ENCODE measurements at regions not wholly inside any gene's neighbourhood (a gene's known extent, or its start where the extent isn't known, plus 50 kb on each side); places are given as distances from the start of the nearest gene placed in this dataset.

DNA sequence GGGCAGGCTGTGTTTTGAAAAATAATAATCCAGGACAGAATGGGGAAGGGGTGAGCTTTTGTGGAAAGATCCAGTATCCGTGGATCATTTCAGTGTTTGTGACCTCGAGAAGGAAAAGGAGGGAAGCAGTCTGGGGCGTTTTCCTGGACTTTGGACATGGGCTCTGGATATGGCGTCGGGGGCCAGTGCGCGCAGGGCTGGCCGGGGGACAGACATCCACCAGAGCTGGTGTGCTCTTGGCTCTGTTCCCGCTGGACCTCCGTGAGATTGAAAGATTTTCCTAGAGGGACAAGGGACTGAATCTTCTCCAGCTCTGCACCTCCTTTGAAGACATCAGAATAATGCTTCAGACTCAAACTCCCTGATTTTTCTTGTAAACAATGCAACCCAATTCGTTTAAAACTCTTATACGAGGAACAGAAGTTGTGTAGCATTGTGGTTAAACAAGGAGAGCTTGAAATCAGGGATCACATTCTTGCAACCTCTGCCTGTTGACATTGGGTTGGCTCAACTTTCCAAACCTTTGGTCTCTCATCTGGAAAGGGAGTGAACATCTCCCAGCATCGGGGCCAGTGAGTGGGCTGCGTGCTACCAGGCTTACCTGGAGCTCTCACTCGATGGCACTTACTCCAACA, 75.9 kb downstream of the C16orf95 start:
- peaks cover 0 to 7% of the 10 kb centered on the region in 2 experiments for H3K4me1 ChIP-seq (ENCODE audit: control insufficient read depth in 1 of 2, extremely low read depth in 1 of 2, insufficient read depth in 2 of 2, low read length in 2 of 2)
- Mint-ChIP-seq H3K27ac (no peak overlapping the region), H3K36me3 (no peaks in the 10 kb centered on the region), H3K4me1 (peaks cover 4 to 6% (median 5%) of the 10 kb centered on the region in 3 donors), H3K27me3 (peaks cover 8 to 18% of the 10 kb centered on the region in 2 donors), H3K4me3 (no peak overlapping the region), H3K9me3 (no peaks in the 10 kb centered on the region)
- no peaks in the 10 kb centered on the region for H3K36me3 ChIP-seq (ENCODE audit: control insufficient read depth in 2 of 2, extremely low read depth in 1 of 2, insufficient read depth in 1 of 2, low read length in 1 of 2)
- WGBS (ENCODE audit: insufficient coverage) = 89% methylated on average over 9 of the region's 15 CpGs
- DNase-seq (no peak), ATAC-seq (replicated peaks in 1 of 4) (no peak)
- H3K4me3 ChIP-seq (ENCODE audit: control insufficient read depth in 1 of 2, extremely low read depth in 1 of 2, low read length in 1 of 2) = no peak overlapping the region
- no peak overlapping the region for H3K27ac ChIP-seq (ENCODE audit: low read length)
- ChIA-PET CTCF (no interaction called here), POLR2A (no interaction called here)
- H3K9me3 ChIP-seq = no peaks in the 10 kb centered on the region
- peaks cover 0 to 19% of the 10 kb centered on the region in 2 experiments for H3K27me3 ChIP-seq (replicated peaks in 1 of 2; ENCODE audit: control insufficient read depth in 2 of 2, extremely low read depth in 1 of 2, insufficient read depth in 2 of 2, low read length in 1 of 2)

- H3K27me3 ChIP-seq (replicated peaks in 1 of 2; ENCODE audit: control insufficient read depth in 2 of 2, extremely low read depth in 1 of 2, insufficient read depth in 2 of 2, low read length in 1 of 2) = peaks cover 0 to 5% of the 10 kb centered on the region in 2 experiments
- H3K27ac Mint-ChIP-seq = no peak overlapping the region
Measured at GRCh38 chr16:87243478-87243877, 73.7 kb downstream of the C16orf95 start.

DNA sequence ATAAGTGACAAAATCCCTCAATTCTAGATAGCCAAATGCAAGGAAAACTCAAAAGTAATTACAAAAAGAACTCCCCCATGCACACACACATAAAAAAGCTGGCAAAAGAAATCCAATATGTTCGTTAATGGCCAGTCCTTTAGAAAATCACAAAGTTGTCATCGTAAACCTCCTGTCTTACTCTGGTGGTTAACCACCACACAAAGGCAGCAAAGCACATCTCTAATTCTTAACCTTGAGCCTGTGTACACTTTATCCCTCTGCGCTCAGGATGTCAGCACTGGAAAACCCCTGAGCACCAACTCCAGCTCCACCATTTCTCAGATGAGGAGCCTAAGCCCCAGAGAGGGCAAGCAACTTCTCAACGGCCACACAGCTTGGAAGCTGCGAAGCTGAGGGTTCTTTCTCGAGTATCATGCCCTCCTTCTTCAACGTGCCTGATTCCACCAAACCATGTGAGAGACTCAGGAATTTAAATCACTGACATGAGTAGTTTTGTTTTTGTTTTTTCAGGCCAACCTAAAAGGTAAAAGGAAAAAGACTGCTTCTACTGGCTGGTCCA, 72.5 kb downstream of the C16orf95 start:
- ChIA-PET POLR2A (no interaction called here), CTCF (no interaction called here)
- DNase-seq = no peak
- Histone ChIP-seq H3K27ac (ENCODE audit: low read length) (no peak overlapping the region), H3K4me3 (ENCODE audit: control insufficient read depth in 1 of 2, extremely low read depth in 1 of 2, low read length in 1 of 2) (no peak overlapping the region), H3K27me3 (replicated peaks in 1 of 2; ENCODE audit: control insufficient read depth in 2 of 2, extremely low read depth in 1 of 2, insufficient read depth in 2 of 2, low read length in 1 of 2) (peaks cover 0 to 5% of the 10 kb centered on the region in 2 experiments), H3K4me1 (ENCODE audit: control insufficient read depth in 1 of 2, extremely low read depth in 1 of 2, insufficient read depth in 2 of 2, low read length in 2 of 2) (no peaks in the 10 kb centered on the region), H3K36me3 (ENCODE audit: control insufficient read depth in 2 of 2, extremely low read depth in 1 of 2, insufficient read depth in 1 of 2, low read length in 1 of 2) (no peaks in the 10 kb centered on the region), H3K9me3 (no peaks in the 10 kb centered on the region)
- H3K27ac Mint-ChIP-seq = no peak overlapping the region
- H3K4me3 Mint-ChIP-seq = no peak overlapping the region
- no peaks in the 10 kb centered on the region for H3K9me3 Mint-ChIP-seq
- WGBS (ENCODE audit: insufficient coverage) = 77% methylated on average over 3 of the region's 7 CpGs
- H3K36me3 Mint-ChIP-seq = no peaks in the 10 kb centered on the region
- H3K27me3 Mint-ChIP-seq = peaks cover 0 to 7% of the 10 kb centered on the region in 2 donors
- H3K4me1 Mint-ChIP-seq = no peaks in the 10 kb centered on the region
- no peak for ATAC-seq (replicated peaks in 1 of 4)

More at GRCh38 chr16:87243478-87243877, 73.7 kb downstream of the C16orf95 start:
- no peaks in the 10 kb centered on the region for H3K9me3 ChIP-seq
- no peaks in the 10 kb centered on the region for H3K4me1 ChIP-seq (ENCODE audit: control insufficient read depth in 1 of 2, extremely low read depth in 1 of 2, insufficient read depth in 2 of 2, low read length in 2 of 2)
- H3K9me3 Mint-ChIP-seq = no peaks in the 10 kb centered on the region
- CTCF ChIA-PET = no interaction called here
- H3K36me3 Mint-ChIP-seq = no peaks in the 10 kb centered on the region
- WGBS (ENCODE audit: insufficient coverage) = 63% methylated on average over 7 of the region's 7 CpGs
- H3K4me3 ChIP-seq (ENCODE audit: control insufficient read depth in 1 of 2, extremely low read depth in 1 of 2, low read length in 1 of 2) = no peak overlapping the region
- no peak for ATAC-seq (replicated peaks in 1 of 4)
- POLR2A ChIA-PET = no interaction called here
- no peak overlapping the region for H3K4me3 Mint-ChIP-seq
- H3K27me3 Mint-ChIP-seq = peaks cover 0 to 7% of the 10 kb centered on the region in 2 donors
- DNase-seq = no peak
- no peaks in the 10 kb centered on the region for H3K4me1 Mint-ChIP-seq
- no peaks in the 10 kb centered on the region for H3K36me3 ChIP-seq (ENCODE audit: control insufficient read depth in 2 of 2, extremely low read depth in 1 of 2, insufficient read depth in 1 of 2, low read length in 1 of 2)
- H3K27ac ChIP-seq (ENCODE audit: low read length) = no peak overlapping the region

GRCh38 chr16:87245511-87245910, 71.7 kb downstream of the C16orf95 start:
- H3K27ac Mint-ChIP-seq = no peak overlapping the region
- H3K36me3 Mint-ChIP-seq = no peaks in the 10 kb centered on the region
- H3K27me3 ChIP-seq (replicated peaks in 1 of 2; ENCODE audit: control insufficient read depth in 2 of 2, extremely low read depth in 1 of 2, insufficient read depth in 2 of 2, low read length in 1 of 2) = peaks cover 0 to 5% of the 10 kb centered on the region in 2 experiments
- no peak for DNase-seq
- no peaks in the 10 kb centered on the region for H3K36me3 ChIP-seq (ENCODE audit: control insufficient read depth in 2 of 2, extremely low read depth in 1 of 2, insufficient read depth in 1 of 2, low read length in 1 of 2)
- H3K9me3 Mint-ChIP-seq = no peaks in the 10 kb centered on the region
- CTCF ChIA-PET = interaction anchor here in 1 of 2 donors (1.0 kb wide), 1 partner anchor 10 kb away, joined by 3 read pairs; no protein-coding TSS in a partner anchor
- ATAC-seq (replicated peaks in 1 of 4) = no peak
- no peaks in the 10 kb centered on the region for H3K4me1 Mint-ChIP-seq
- WGBS (ENCODE audit: insufficient coverage) = 96% methylated on average over 11 of the region's 13 CpGs
- no peak overlapping the region for H3K27ac ChIP-seq (ENCODE audit: low read length)
- no peak overlapping the region for H3K4me3 ChIP-seq (ENCODE audit: control insufficient read depth in 1 of 2, extremely low read depth in 1 of 2, low read length in 1 of 2)
- no peak overlapping the region for H3K4me3 Mint-ChIP-seq
- no peaks in the 10 kb centered on the region for H3K4me1 ChIP-seq (ENCODE audit: control insufficient read depth in 1 of 2, extremely low read depth in 1 of 2, insufficient read depth in 2 of 2, low read length in 2 of 2)
- H3K9me3 ChIP-seq = no peaks in the 10 kb centered on the region
- POLR2A ChIA-PET = no interaction called here
- H3K27me3 Mint-ChIP-seq = peaks cover 0 to 6% of the 10 kb centered on the region in 2 donors

GRCh38 chr16:87246269-87247065, 70.7 kb downstream of the C16orf95 start:
- Mint-ChIP-seq H3K36me3 (no peaks in the 10 kb centered on the region), H3K4me1 (no peaks in the 10 kb centered on the region), H3K27ac (no peak overlapping the region), H3K27me3 (no peaks in the 10 kb centered on the region), H3K9me3 (no peaks in the 10 kb centered on the region), H3K4me3 (no peak overlapping the region)
- WGBS (ENCODE audit: insufficient coverage) = 89% methylated on average over 12 of the region's 14 CpGs
- Histone ChIP-seq H3K27me3 (replicated peaks in 1 of 2; ENCODE audit: control insufficient read depth in 2 of 2, extremely low read depth in 1 of 2, insufficient read depth in 2 of 2, low read length in 1 of 2) (peaks cover 0 to 5% of the 10 kb centered on the region in 2 experiments), H3K4me3 (ENCODE audit: control insufficient read depth in 1 of 2, extremely low read depth in 1 of 2, low read length in 1 of 2) (no peak overlapping the region), H3K9me3 (no peaks in the 10 kb centered on the region), H3K27ac (ENCODE audit: low read length) (no peak overlapping the region), H3K36me3 (ENCODE audit: control insufficient read depth in 2 of 2, extremely low read depth in 1 of 2, insufficient read depth in 1 of 2, low read length in 1 of 2) (no peaks in the 10 kb centered on the region), H3K4me1 (ENCODE audit: control insufficient read depth in 1 of 2, extremely low read depth in 1 of 2, insufficient read depth in 2 of 2, low read length in 2 of 2) (no peaks in the 10 kb centered on the region)
- POLR2A ChIA-PET = no interaction called here
- DNase-seq = no peak
- no peak for ATAC-seq (replicated peaks in 1 of 4)
- CTCF ChIA-PET = no interaction called here

DNA sequence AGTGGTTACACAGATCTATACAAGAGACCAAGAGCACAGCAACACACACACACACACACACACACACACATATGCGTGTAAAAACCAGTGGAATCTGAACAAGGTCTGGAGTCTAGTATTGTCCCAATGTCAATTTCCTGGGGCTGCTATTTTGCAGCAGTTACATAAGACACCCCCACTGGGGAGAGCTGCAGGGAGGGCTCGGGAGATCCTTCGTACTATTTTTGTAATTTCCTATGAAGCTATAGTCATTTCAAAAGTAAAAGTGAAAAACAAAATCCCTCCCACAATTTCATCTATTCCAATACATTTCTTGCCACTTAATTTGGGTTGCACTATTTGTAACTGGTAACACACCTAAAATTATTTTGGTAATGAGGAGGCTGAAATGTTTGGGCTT, 68.5 kb downstream of the C16orf95 start:
- DNase-seq (no peak), ATAC-seq (replicated peaks in 1 of 4) (no peak)
- no peak overlapping the region for H3K4me3 ChIP-seq (ENCODE audit: control insufficient read depth in 1 of 2, extremely low read depth in 1 of 2, low read length in 1 of 2)
- Mint-ChIP-seq H3K27me3 (no peaks in the 10 kb centered on the region), H3K9me3 (no peaks in the 10 kb centered on the region), H3K36me3 (no peaks in the 10 kb centered on the region), H3K27ac (no peak overlapping the region), H3K4me3 (no peak overlapping the region), H3K4me1 (no peaks in the 10 kb centered on the region)
- no peak overlapping the region for H3K27ac ChIP-seq (ENCODE audit: low read length)
- no peaks in the 10 kb centered on the region for H3K4me1 ChIP-seq (ENCODE audit: control insufficient read depth in 1 of 2, extremely low read depth in 1 of 2, insufficient read depth in 2 of 2, low read length in 2 of 2)
- peaks cover 0 to 3% of the 10 kb centered on the region in 2 experiments for H3K27me3 ChIP-seq (replicated peaks in 1 of 2; ENCODE audit: control insufficient read depth in 2 of 2, extremely low read depth in 1 of 2, insufficient read depth in 2 of 2, low read length in 1 of 2)
- no peaks in the 10 kb centered on the region for H3K9me3 ChIP-seq
- no CpG with 5 or more reads among the region's 3 CpGs for WGBS (ENCODE audit: insufficient coverage)
- ChIA-PET POLR2A (no interaction called here), CTCF (no interaction called here)
- no peaks in the 10 kb centered on the region for H3K36me3 ChIP-seq (ENCODE audit: control insufficient read depth in 2 of 2, extremely low read depth in 1 of 2, insufficient read depth in 1 of 2, low read length in 1 of 2)

Data from T-cell (primary cell).